ENCODE measurements at regions not wholly inside any gene's neighbourhood (a gene's known extent, or its start where the extent isn't known, plus 50 kb on each side); places are given as distances from the start of the nearest gene placed in this dataset.

DNA sequence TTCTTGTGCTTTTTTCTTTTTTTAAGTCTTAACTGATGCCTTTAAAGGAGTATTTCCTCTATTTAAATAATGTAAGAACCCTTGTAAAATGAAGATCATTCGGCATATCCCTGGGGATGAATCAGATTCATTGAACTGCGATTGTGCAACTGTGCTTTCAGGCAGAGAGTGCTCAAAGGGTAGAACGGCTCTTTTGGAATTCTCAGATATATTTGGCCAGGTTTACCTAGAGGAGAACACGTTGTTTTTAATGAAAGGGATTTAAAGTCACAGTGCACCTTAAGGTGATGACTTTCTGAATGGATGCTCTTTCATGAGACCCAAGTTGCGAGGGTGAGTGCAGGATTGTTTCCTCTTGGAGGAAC is 51.6 kb upstream of the ELOVL6 start (continued):
- TF ChIP-seq, protein P1, sequence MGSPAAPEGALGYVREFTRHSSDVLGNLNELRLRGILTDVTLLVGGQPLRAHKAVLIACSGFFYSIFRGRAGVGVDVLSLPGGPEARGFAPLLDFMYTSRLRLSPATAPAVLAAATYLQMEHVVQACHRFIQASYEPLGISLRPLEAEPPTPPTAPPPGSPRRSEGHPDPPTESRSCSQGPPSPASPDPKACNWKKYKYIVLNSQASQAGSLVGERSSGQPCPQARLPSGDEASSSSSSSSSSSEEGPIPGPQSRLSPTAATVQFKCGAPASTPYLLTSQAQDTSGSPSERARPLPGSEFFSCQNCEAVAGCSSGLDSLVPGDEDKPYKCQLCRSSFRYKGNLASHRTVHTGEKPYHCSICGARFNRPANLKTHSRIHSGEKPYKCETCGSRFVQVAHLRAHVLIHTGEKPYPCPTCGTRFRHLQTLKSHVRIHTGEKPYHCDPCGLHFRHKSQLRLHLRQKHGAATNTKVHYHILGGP (tag by site-specific recombination; IDR thresholded peaks at IDR 0.05) = no peak
- no peak for TF ChIP-seq ZSCAN23 (tag by site-specific recombination; IDR thresholded peaks at IDR 0.05)

DNA sequence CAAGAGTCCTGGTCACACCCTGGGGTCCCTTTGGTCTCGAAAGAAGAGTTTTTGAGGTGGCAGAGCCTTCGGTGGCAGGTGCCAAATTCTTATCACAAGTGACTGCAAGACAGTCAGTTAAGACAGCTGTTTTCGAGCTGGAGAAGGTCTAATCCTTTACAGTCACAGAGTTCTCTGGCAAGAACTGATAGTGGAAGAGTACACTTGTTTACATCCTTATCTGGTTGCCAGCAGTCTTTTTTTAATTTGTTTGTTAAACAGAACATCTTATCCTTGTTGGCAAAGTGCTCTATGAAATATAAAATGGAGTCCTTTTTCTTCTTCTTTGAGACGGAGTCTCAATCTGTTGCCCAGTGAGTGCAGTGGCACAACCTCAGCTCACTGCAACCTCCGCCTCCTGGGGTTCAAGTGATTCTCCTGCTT is 50.4 kb upstream of the ELOVL6 start:
- TF ChIP-seq PRDM1 (tag by site-specific recombination; IDR thresholded peaks at IDR 0.05) (no peak), ZNF146 (tag by site-specific recombination; IDR thresholded peaks at IDR 0.05) (no peak), ZNF624 (tag by site-specific recombination; IDR thresholded peaks at IDR 0.05) (no peak), ZNF664 (tag by site-specific recombination; IDR thresholded peaks at IDR 0.05) (no peak), GFI1B (tag by site-specific recombination; IDR thresholded peaks at IDR 0.05) (no peak), SETDB1 (IDR thresholded peaks at IDR 0.05; ENCODE audit: insufficient read length, low read length) (no peak), ZFP37 (tag by site-specific recombination; IDR thresholded peaks at IDR 0.05) (no peak), ZNF837 (tag by site-specific recombination; IDR thresholded peaks at IDR 0.05) (no peak), ZNF777 (tag by site-specific recombination; IDR thresholded peaks at IDR 0.05; ENCODE audit: borderline replicate concordance) (no peak), ZNF433 (tag by site-specific recombination; IDR thresholded peaks at IDR 0.05; ENCODE audit: low read depth) (no peak), BCL11A (tag by site-specific recombination; IDR thresholded peaks at IDR 0.05; ENCODE audit: low read depth) (no peak), ZNF544 (tag by site-specific recombination; IDR thresholded peaks at IDR 0.05) (no peak), ZNF548 (tag by site-specific recombination; IDR thresholded peaks at IDR 0.05) (no peak), ZNF555 (tag by site-specific recombination; conservative IDR thresholded peaks at IDR 0.05) (no peak), ZNF366 (tag by site-specific recombination; conservative IDR thresholded peaks at IDR 0.05) (no peak)
- TF ChIP-seq, protein P2, sequence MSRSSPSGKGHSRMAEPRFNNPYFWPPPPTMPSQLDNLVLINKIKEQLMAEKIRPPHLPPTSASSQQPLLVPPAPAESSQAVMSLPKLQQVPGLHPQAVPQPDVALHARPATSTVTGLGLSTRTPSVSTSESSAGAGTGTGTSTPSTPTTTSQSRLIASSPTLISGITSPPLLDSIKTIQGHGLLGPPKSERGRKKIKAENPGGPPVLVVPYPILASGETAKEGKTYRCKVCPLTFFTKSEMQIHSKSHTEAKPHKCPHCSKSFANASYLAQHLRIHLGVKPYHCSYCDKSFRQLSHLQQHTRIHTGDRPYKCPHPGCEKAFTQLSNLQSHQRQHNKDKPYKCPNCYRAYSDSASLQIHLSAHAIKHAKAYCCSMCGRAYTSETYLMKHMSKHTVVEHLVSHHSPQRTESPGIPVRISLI (tag by site-specific recombination; IDR thresholded peaks at IDR 0.05) = no peak
- TF ChIP-seq, protein P3, sequence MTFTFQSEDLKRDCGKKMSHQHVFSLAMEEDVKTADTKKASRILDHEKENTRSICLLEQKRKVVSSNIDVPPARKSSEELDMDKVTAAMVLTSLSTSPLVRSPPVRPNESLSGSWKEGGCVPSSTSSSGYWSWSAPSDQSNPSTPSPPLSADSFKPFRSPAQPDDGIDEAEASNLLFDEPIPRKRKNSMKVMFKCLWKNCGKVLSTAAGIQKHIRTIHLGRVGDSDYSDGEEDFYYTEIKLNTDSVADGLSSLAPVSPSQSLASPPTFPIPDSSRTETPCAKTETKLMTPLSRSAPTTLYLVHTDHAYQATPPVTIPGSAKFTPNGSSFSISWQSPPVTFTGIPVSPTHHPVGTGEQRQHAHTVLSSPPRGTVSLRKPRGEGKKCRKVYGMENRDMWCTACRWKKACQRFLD (tag by site-specific recombination; IDR thresholded peaks at IDR 0.05) = no peak
- TF ChIP-seq, protein P4, sequence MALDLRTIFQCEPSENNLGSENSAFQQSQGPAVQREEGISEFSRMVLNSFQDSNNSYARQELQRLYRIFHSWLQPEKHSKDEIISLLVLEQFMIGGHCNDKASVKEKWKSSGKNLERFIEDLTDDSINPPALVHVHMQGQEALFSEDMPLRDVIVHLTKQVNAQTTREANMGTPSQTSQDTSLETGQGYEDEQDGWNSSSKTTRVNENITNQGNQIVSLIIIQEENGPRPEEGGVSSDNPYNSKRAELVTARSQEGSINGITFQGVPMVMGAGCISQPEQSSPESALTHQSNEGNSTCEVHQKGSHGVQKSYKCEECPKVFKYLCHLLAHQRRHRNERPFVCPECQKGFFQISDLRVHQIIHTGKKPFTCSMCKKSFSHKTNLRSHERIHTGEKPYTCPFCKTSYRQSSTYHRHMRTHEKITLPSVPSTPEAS (tag by site-specific recombination; IDR thresholded peaks at IDR 0.05) = no peak
- TF ChIP-seq, protein P5, sequence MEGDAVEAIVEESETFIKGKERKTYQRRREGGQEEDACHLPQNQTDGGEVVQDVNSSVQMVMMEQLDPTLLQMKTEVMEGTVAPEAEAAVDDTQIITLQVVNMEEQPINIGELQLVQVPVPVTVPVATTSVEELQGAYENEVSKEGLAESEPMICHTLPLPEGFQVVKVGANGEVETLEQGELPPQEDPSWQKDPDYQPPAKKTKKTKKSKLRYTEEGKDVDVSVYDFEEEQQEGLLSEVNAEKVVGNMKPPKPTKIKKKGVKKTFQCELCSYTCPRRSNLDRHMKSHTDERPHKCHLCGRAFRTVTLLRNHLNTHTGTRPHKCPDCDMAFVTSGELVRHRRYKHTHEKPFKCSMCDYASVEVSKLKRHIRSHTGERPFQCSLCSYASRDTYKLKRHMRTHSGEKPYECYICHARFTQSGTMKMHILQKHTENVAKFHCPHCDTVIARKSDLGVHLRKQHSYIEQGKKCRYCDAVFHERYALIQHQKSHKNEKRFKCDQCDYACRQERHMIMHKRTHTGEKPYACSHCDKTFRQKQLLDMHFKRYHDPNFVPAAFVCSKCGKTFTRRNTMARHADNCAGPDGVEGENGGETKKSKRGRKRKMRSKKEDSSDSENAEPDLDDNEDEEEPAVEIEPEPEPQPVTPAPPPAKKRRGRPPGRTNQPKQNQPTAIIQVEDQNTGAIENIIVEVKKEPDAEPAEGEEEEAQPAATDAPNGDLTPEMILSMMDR (tag by site-specific recombination; IDR thresholded peaks at IDR 0.05) = no peak
- TF ChIP-seq, protein P6, sequence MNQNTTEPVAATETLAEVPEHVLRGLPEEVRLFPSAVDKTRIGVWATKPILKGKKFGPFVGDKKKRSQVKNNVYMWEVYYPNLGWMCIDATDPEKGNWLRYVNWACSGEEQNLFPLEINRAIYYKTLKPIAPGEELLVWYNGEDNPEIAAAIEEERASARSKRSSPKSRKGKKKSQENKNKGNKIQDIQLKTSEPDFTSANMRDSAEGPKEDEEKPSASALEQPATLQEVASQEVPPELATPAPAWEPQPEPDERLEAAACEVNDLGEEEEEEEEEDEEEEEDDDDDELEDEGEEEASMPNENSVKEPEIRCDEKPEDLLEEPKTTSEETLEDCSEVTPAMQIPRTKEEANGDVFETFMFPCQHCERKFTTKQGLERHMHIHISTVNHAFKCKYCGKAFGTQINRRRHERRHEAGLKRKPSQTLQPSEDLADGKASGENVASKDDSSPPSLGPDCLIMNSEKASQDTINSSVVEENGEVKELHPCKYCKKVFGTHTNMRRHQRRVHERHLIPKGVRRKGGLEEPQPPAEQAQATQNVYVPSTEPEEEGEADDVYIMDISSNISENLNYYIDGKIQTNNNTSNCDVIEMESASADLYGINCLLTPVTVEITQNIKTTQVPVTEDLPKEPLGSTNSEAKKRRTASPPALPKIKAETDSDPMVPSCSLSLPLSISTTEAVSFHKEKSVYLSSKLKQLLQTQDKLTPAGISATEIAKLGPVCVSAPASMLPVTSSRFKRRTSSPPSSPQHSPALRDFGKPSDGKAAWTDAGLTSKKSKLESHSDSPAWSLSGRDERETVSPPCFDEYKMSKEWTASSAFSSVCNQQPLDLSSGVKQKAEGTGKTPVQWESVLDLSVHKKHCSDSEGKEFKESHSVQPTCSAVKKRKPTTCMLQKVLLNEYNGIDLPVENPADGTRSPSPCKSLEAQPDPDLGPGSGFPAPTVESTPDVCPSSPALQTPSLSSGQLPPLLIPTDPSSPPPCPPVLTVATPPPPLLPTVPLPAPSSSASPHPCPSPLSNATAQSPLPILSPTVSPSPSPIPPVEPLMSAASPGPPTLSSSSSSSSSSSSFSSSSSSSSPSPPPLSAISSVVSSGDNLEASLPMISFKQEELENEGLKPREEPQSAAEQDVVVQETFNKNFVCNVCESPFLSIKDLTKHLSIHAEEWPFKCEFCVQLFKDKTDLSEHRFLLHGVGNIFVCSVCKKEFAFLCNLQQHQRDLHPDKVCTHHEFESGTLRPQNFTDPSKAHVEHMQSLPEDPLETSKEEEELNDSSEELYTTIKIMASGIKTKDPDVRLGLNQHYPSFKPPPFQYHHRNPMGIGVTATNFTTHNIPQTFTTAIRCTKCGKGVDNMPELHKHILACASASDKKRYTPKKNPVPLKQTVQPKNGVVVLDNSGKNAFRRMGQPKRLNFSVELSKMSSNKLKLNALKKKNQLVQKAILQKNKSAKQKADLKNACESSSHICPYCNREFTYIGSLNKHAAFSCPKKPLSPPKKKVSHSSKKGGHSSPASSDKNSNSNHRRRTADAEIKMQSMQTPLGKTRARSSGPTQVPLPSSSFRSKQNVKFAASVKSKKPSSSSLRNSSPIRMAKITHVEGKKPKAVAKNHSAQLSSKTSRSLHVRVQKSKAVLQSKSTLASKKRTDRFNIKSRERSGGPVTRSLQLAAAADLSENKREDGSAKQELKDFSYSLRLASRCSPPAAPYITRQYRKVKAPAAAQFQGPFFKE (tag by site-specific recombination; IDR thresholded peaks at IDR 0.05; ENCODE audit: borderline replicate concordance) = no peak
- H3K4me3 ChIP-seq (ENCODE audit: low read depth, low read length) = no peak overlapping the region
- H3K27ac ChIP-seq (ENCODE audit: extremely low read depth, low read depth, low read length) = no peak overlapping the region
- H3K9me3 ChIP-seq (ENCODE audit: control insufficient read depth, insufficient read depth, low read depth, low read length) = no peaks in the 10 kb centered on the region
- no peaks in the 10 kb centered on the region for H3K36me3 ChIP-seq (ENCODE audit: control insufficient read depth in 2 of 2, insufficient read depth in 1 of 2, low read length in 2 of 2)
- ChIA-PET POLR2A (no interaction called here), CTCF (interaction anchor here (0.7 kb wide), 1 partner anchor 260 kb away, joined by 3 read pairs; no protein-coding TSS in a partner anchor)
- no peaks in the 10 kb centered on the region for H3K4me1 ChIP-seq (ENCODE audit: control insufficient read depth, insufficient read depth, low read length)
